ENCODE measurements at regions not wholly inside any gene's neighbourhood (a gene's known extent, or its start where the extent isn't known, plus 50 kb on each side); places are given as distances from the start of the nearest gene placed in this dataset.

DNA sequence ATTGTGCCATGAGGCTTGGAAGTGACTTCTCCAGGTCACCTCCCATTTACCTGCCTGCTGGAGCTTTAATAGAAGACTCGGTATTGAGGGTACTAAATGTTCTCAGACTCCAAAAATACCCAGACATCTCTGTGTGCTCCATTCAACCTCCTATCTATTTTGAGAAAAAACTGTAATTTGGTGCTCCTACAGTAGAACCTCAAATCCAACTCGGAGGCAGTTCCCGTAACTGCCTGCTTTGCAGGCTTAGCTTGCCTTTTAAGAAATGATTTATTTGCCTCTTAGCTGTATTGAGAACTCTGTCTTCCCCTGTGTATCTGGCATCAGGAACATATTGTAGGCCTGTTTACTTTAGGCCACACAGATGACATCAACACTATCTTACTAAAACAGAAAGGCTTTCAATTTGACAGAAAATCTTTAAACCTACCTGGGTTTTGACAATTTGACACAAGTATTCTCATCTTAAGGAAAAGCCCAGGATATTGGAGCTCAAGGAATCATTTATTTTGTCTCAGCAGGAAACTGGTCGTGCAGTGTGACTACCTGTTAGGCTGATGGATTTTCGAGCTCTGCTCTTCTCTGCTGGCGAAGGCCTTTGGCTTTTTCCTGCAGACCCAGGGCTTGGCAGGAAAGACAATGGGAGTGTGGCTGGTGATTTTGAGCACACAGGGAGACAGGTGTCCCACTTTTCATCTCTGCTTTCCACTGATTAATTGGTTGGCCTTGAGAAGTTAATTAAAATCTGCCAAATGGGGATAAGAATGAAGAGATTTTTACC, 314.8 kb downstream of the SNAPC1 start:
- ATAC-seq (replicated peaks), result no peak
- peaks cover 0 to 10% of the 10 kb centered on the region in 2 donors for H3K27me3 Mint-ChIP-seq
- H3K9me3 Mint-ChIP-seq, result no peaks in the 10 kb centered on the region
- H3K36me3 Mint-ChIP-seq (ENCODE audit: insufficient read depth), result no peaks in the 10 kb centered on the region
- DNase-seq, result no peak
- H3K4me3 Mint-ChIP-seq, result peak overlapping the region; percentile 49 to 60
- H3K4me1 Mint-ChIP-seq (ENCODE audit: low read depth in 2 of 2), result peaks cover 8 to 29% of the 10 kb centered on the region in 2 donors
- peak overlapping the region; percentile 72 to 91 for H3K27ac Mint-ChIP-seq

DNA sequence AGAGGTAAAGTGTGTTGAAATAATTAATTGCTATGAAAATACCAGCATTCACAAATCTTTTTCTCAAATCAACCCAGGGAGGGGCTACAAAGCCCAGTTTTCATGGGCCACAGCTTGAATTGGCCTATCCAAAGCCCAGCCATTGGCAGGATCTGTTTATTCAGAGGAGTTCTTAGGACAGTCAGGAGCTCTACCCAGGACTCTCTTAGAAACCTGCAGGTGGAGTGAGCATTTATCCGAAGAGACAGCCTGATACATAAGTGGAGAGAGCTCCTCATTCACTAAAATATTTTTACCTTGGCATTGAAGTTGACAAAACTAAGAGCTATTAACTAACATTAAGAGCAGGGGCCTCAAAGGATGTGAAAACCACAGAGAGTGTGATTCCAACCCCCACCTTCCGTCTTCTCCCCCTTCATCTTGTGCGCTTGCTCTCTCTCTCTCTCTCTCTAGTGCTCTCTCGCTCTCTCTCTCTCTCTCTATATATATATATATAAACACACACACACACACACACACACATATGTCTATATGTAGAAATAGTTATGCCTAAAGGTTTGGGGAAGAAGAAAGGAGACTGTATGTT, 315.5 kb downstream of the SNAPC1 start:
- peak overlapping the region; percentile 72 to 91 for H3K27ac Mint-ChIP-seq
- H3K27me3 Mint-ChIP-seq, result peaks cover 0 to 15% of the 10 kb centered on the region in 2 donors
- peak; percentile 72 for ATAC-seq (replicated peaks)
- DNase-seq, result peak in 1 of 3 experiments; percentile 23
- H3K36me3 Mint-ChIP-seq (ENCODE audit: insufficient read depth), result no peaks in the 10 kb centered on the region
- no peaks in the 10 kb centered on the region for H3K9me3 Mint-ChIP-seq
- peak overlapping the region in 1 of 2 donors; percentile 60 for H3K4me3 Mint-ChIP-seq
- H3K4me1 Mint-ChIP-seq (ENCODE audit: low read depth in 2 of 2), result peaks cover 8 to 29% of the 10 kb centered on the region in 2 donors

DNA sequence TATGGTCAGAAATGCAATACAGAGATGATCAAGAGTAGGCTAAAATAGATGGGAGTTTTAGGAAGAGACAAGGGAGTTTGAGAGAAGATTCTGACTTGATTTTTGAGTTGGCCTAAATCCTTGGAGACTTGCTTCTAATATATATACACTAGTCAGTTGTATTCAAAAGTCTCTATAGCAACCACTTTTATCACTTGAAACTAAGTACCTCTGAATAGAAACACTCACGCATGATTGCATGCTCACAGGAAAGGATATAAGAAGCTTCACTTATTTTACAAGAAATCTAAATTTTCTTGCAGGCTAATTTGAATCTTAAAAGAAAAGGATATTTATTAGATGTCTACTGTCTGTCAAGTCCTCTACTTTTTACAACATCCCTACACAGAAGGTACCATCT, 316.8 kb downstream of the SNAPC1 start:
- ATAC-seq (replicated peaks) (no peak), DNase-seq (no peak)
- Mint-ChIP-seq H3K4me1 (ENCODE audit: low read depth in 2 of 2) (peaks cover 8 to 26% of the 10 kb centered on the region in 2 donors), H3K27me3 (peaks cover 0 to 18% of the 10 kb centered on the region in 2 donors), H3K36me3 (ENCODE audit: insufficient read depth) (no peaks in the 10 kb centered on the region), H3K4me3 (no peak overlapping the region), H3K9me3 (no peaks in the 10 kb centered on the region), H3K27ac (no peak overlapping the region)

GRCh38 chr14:62081012-62081612, 318.9 kb downstream of the SNAPC1 start:
- Mint-ChIP-seq H3K9me3 (no peaks in the 10 kb centered on the region), H3K27me3 (peaks cover 0 to 13% of the 10 kb centered on the region in 2 donors), H3K4me3 (no peak overlapping the region), H3K4me1 (ENCODE audit: low read depth in 2 of 2) (peaks cover 8 to 22% of the 10 kb centered on the region in 2 donors), H3K27ac (no peak overlapping the region), H3K36me3 (ENCODE audit: insufficient read depth) (no peaks in the 10 kb centered on the region)
- DNase-seq (no peak), ATAC-seq (replicated peaks) (peak; percentile 27)

DNA sequence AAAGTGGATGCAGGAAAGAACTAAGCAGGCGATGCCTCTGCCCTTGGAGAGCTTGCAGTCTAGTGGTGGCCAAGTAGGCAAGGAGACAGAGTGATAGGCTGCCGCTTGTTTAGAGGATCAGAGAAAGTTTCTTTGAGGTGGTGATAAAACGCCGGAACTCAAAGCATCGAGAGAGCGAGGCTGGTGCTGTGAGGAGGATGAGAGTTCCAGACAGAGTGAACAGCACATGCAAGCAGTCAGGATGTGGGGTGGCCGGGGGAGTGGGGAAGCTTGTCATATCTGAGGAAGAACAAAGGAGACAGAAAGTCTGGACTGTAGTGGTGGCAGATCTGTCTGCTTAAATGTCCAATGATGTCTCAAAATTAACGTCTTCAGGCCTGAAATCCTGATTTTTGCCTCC, 319.7 kb downstream of the SNAPC1 start:
- Mint-ChIP-seq H3K27me3 (peaks cover 3 to 13% of the 10 kb centered on the region in 2 donors), H3K4me1 (ENCODE audit: low read depth in 2 of 2) (peaks cover 6 to 18% of the 10 kb centered on the region in 2 donors), H3K36me3 (ENCODE audit: insufficient read depth) (no peaks in the 10 kb centered on the region), H3K4me3 (no peak overlapping the region), H3K27ac (no peak overlapping the region), H3K9me3 (no peaks in the 10 kb centered on the region)
- ATAC-seq (replicated peaks), result no peak
- no peak for DNase-seq

DNA sequence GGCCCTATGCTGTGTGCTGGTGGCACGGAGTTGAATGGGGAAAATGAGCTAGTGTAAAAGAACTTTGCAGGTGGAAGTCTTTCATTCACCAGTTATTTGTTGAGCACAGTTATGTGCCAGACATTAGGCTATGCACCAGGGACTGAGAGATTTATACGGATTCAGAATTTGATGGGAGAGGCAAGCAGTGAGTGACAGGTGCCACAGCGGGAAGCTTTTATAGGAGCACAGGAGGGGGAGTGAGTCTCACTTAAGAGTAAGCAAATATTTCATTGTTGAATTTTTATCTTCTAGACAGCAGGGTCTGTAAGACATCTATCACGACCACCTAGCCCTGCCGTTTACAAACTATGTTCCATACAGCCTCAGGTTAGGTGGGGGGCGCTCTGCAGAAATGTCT, 320.6 kb downstream of the SNAPC1 start:
- no peak for DNase-seq
- peaks cover 9 to 13% of the 10 kb centered on the region in 2 donors for H3K27me3 Mint-ChIP-seq
- no peak overlapping the region for H3K4me3 Mint-ChIP-seq
- H3K27ac Mint-ChIP-seq, result no peak overlapping the region
- H3K4me1 Mint-ChIP-seq (ENCODE audit: low read depth in 2 of 2), result peaks cover 6 to 10% of the 10 kb centered on the region in 2 donors
- H3K36me3 Mint-ChIP-seq (ENCODE audit: insufficient read depth), result no peaks in the 10 kb centered on the region
- H3K9me3 Mint-ChIP-seq, result no peaks in the 10 kb centered on the region
- no peak for ATAC-seq (replicated peaks)

GRCh38 chr14:62084020-62084419, 321.8 kb downstream of the SNAPC1 start:
- no peak for ATAC-seq (replicated peaks)
- no peak for DNase-seq
- no peaks in the 10 kb centered on the region for H3K9me3 Mint-ChIP-seq
- no peaks in the 10 kb centered on the region for H3K36me3 Mint-ChIP-seq (ENCODE audit: insufficient read depth)
- H3K27me3 Mint-ChIP-seq, result peaks cover 11 to 13% of the 10 kb centered on the region in 2 donors
- H3K4me3 Mint-ChIP-seq, result no peak overlapping the region
- no peak overlapping the region for H3K27ac Mint-ChIP-seq
- no peaks in the 10 kb centered on the region for H3K4me1 Mint-ChIP-seq (ENCODE audit: low read depth in 2 of 2)

DNA sequence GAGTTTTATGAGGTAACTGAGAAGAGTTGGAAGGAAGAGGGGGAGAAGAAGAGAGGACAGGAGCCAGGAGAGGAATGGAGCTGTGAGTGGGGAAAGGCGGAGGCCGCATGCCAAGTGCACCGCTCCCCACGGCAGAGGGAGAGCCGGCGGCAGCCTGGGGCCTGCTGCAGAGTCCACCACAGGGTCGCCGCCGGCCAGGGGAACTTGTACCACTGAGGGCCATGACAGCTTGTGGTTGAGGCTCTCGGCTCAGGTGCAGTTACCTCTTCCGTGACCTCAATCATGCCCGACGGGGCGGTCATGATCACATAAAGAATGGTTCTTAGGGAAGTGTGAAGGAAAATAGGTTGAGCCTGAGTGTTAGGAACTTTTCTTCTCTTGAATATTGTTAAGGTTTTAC, 325.0 kb downstream of the SNAPC1 start:
- Mint-ChIP-seq H3K9me3 (peaks cover 0 to 5% of the 10 kb centered on the region in 2 donors), H3K36me3 (ENCODE audit: insufficient read depth) (no peaks in the 10 kb centered on the region), H3K27ac (no peak overlapping the region), H3K4me3 (no peak overlapping the region), H3K4me1 (ENCODE audit: low read depth in 2 of 2) (no peaks in the 10 kb centered on the region), H3K27me3 (peaks cover 11 to 19% of the 10 kb centered on the region in 2 donors)
- ATAC-seq (replicated peaks), result no peak
- no peak for DNase-seq

DNA sequence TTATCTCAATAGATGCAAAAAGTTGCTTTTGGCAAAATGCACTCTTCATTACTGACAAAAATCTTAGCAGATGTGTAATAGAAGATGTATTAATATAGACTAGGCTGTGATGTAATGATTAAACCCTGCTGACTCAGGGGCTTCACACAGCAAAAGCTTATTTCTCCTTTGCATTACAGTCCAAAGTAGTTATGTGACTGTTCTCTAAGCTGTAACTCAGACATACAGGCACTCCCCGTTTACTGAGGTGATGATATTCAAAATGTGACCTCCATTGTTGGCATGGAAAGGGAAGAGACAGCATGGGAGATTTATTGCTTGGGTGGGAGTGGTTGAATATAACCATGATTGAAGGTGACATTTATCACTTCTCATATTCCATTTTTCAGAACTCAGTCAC, 331.5 kb downstream of the SNAPC1 start:
- Mint-ChIP-seq H3K27ac (no peak overlapping the region), H3K4me1 (ENCODE audit: low read depth in 2 of 2) (peaks cover 7 to 14% of the 10 kb centered on the region in 2 donors), H3K9me3 (peaks cover 0 to 8% of the 10 kb centered on the region in 2 donors), H3K36me3 (ENCODE audit: insufficient read depth) (no peaks in the 10 kb centered on the region), H3K27me3 (peaks cover 0 to 6% of the 10 kb centered on the region in 2 donors), H3K4me3 (no peak overlapping the region)
- DNase-seq (no peak), ATAC-seq (replicated peaks) (no peak)

GRCh38 chr14:62097072-62097471, 334.9 kb downstream of the SNAPC1 start:
- Mint-ChIP-seq H3K4me1 (ENCODE audit: low read depth in 2 of 2) (peaks cover 14 to 21% of the 10 kb centered on the region in 2 donors), H3K9me3 (peaks cover 0 to 10% of the 10 kb centered on the region in 2 donors), H3K27me3 (no peaks in the 10 kb centered on the region), H3K27ac (peak overlapping the region in 1 of 2 donors; percentile 60), H3K4me3 (no peak overlapping the region), H3K36me3 (ENCODE audit: insufficient read depth) (no peaks in the 10 kb centered on the region)
- no peak for DNase-seq
- ATAC-seq (replicated peaks), result no peak

DNA sequence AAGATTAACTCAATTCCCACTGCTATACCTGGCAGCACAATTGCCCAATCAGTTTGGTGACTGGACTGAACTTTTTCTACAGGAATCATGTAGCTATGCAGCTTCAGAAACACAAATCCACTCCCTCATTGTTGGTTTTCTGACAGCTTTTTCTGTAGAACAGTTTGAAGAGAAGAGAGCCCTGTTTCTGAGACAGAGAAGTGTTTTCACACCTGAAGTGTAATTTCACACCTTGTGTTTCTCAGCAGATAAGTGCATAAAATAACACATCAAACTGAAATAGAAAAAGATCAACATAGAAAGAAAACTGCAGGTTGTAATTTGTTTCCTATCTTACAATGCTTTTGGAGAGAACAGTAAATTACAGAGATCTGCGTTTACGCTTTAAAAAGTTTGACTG, 335.6 kb downstream of the SNAPC1 start:
- H3K9me3 Mint-ChIP-seq, result peaks cover 0 to 10% of the 10 kb centered on the region in 2 donors
- no peaks in the 10 kb centered on the region for H3K27me3 Mint-ChIP-seq
- peak overlapping the region; percentile 9 to 60 for H3K27ac Mint-ChIP-seq
- DNase-seq, result no peak
- H3K36me3 Mint-ChIP-seq (ENCODE audit: insufficient read depth), result no peaks in the 10 kb centered on the region
- peak; percentile 58 for ATAC-seq (replicated peaks)
- H3K4me1 Mint-ChIP-seq (ENCODE audit: low read depth in 2 of 2), result peaks cover 14 to 21% of the 10 kb centered on the region in 2 donors
- H3K4me3 Mint-ChIP-seq, result peak overlapping the region; percentile 30 to 73

DNA sequence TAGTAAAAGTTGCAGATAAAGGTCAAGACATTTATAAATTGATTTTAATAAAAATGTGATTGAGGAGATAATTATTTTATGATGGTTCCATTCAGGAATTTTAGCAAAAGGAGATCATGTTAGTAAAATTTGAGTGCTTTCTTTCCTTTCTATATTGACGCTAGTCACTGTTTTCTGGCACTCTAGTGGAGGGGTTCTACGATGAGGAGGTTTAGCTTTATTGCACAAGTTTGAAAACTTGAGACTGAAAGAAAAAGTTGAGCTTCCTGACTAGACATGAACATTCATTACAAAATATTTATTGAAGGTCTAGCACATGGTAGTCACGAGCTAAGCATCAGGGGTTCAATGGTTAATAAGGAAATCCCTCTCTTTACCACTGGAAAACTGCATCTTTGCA, 336.1 kb downstream of the SNAPC1 start:
- ATAC-seq (replicated peaks), result no peak
- H3K27me3 Mint-ChIP-seq, result no peaks in the 10 kb centered on the region
- DNase-seq, result no peak

GRCh38 chr14:62099091-62099490, 336.9 kb downstream of the SNAPC1 start:
- peak overlapping the region in 1 of 2 donors; percentile 73 for H3K4me3 Mint-ChIP-seq

More for the DNA sequence above, 336.1 kb downstream of the SNAPC1 start:
- Mint-ChIP-seq H3K4me3 (peak overlapping the region; percentile 30 to 73), H3K9me3 (peaks cover 0 to 10% of the 10 kb centered on the region in 2 donors), H3K36me3 (ENCODE audit: insufficient read depth) (no peaks in the 10 kb centered on the region), H3K27ac (peak overlapping the region; percentile 9 to 60), H3K4me1 (ENCODE audit: low read depth in 2 of 2) (peaks cover 14 to 21% of the 10 kb centered on the region in 2 donors)

More at GRCh38 chr14:62099091-62099490, 336.9 kb downstream of the SNAPC1 start:
- Mint-ChIP-seq H3K9me3 (peaks cover 0 to 10% of the 10 kb centered on the region in 2 donors), H3K27me3 (no peaks in the 10 kb centered on the region), H3K27ac (peak overlapping the region in 1 of 2 donors; percentile 60), H3K36me3 (ENCODE audit: insufficient read depth) (no peaks in the 10 kb centered on the region), H3K4me1 (ENCODE audit: low read depth in 2 of 2) (peaks cover 14 to 21% of the 10 kb centered on the region in 2 donors)
- DNase-seq (no peak), ATAC-seq (replicated peaks) (no peak)
